Fibroblast of lung (primary cell): ENCODE measurements at regions not wholly inside any gene's neighbourhood (a gene's known extent, or its start where the extent isn't known, plus 50 kb on each side); places are given as distances from the start of the nearest gene placed in this dataset.

ENCODE experiments used
- DNase-seq, 2 donors: peaks; one replicate each; pipeline versions ENCODE4 v3.0.0 to v3.0.0-alpha.2; 2010; ENCODE audit warnings: low read depth in 2 of 2
- H2AFZ ChIP-seq: 2 replicates; pipeline ENCODE4 v1.5.1; 2012; ENCODE audit warnings: low read length, control low read depth, inconsistent platforms
- H3K27ac ChIP-seq: 2 replicates; pipeline ENCODE4 v1.5.1; 2011; ENCODE audit warnings: low read length, control low read depth; ENCODE audit not compliant: insufficient read depth
- H3K27me3 ChIP-seq: 2 replicates; pipeline ENCODE4 v1.5.1; 2011; ENCODE audit warnings: mild to moderate bottlenecking, low read length; ENCODE audit not compliant: control insufficient read depth, insufficient read depth
- H3K36me3 ChIP-seq: 2 replicates; pipeline ENCODE4 v1.5.1; 2011; ENCODE audit warnings: low read length; ENCODE audit not compliant: control insufficient read depth, insufficient read depth
- H3K4me1 ChIP-seq: 2 replicates; pipeline ENCODE4 v1.5.1; 2011; ENCODE audit warnings: low read length; ENCODE audit not compliant: control insufficient read depth, insufficient read depth; ENCODE audit errors: extremely low read depth
- H3K4me2 ChIP-seq: 2 replicates; pipeline ENCODE4 v1.5.1; 2011; ENCODE audit warnings: low read length, control low read depth; ENCODE audit not compliant: insufficient read depth; ENCODE audit errors: extremely low read depth
- H3K4me3 ChIP-seq, 4 experiments: fragments of 200-600 bp in 1 of 4; sonication (generic) in 1 of 4; replicated peaks in 1 of 4; 2 replicates each; pipeline ENCODE4 v1.5.1; 2011 to 2016; ENCODE audit warnings: low read length in 4 of 4, low read depth in 3 of 4, mild to moderate bottlenecking in 3 of 4, control low read depth in 2 of 4, inconsistent platforms in 1 of 4, mixed read lengths in 1 of 4; ENCODE audit not compliant: insufficient read depth in 1 of 4; ENCODE audit errors: control extremely low read depth in 1 of 4
- H3K79me2 ChIP-seq: 2 replicates; pipeline ENCODE4 v1.5.1; 2012; ENCODE audit warnings: mild to moderate bottlenecking, low read length, inconsistent platforms; ENCODE audit not compliant: control insufficient read depth, insufficient read depth
- H3K9ac ChIP-seq: 2 replicates; pipeline ENCODE4 v1.5.1; 2011; ENCODE audit warnings: mild to moderate bottlenecking, low read length, control low read depth; ENCODE audit not compliant: insufficient read depth
- H3K9me3 ChIP-seq: 2 replicates; pipeline ENCODE4 v1.5.1; 2012; ENCODE audit warnings: low read depth, low read length; ENCODE audit not compliant: control insufficient read depth, insufficient read depth
- H4K20me1 ChIP-seq: 2 replicates; pipeline ENCODE4 v1.5.1; 2011; ENCODE audit warnings: low read length; ENCODE audit not compliant: control insufficient read depth, insufficient read depth; ENCODE audit errors: extremely low read depth
- CTCF ChIP-seq, 2 donors: IDR thresholded peaks in 1 of 2; conservative IDR thresholded peaks in 1 of 2; 1 replicate in 1 of 2; 2 replicates in 1 of 2; pipeline ENCODE4 v1.5.1; 2011 to 2012; ENCODE audit warnings: low read length in 2 of 2, control low read depth in 1 of 2, inconsistent platforms in 1 of 2, low read depth in 1 of 2, mild to moderate bottlenecking in 1 of 2
- EZH2 ChIP-seq: IDR thresholded peaks from 2 replicates; pipeline ENCODE4 v1.5.1; 2012; ENCODE audit warnings: low read length, control low read depth, mild to moderate bottlenecking; ENCODE audit errors: missing control alignments

GRCh38 chr9:107742531-107743309 lies 253.2 kb upstream of the KLF4 start:
- no peaks in the 10 kb centered on the region for H3K36me3 ChIP-seq
- no peak for DNase-seq
- no peaks in the 10 kb centered on the region for H3K9me3 ChIP-seq
- no peaks in the 10 kb centered on the region for H3K27me3 ChIP-seq
- no peak overlapping the region for H2AFZ ChIP-seq
- no peak overlapping the region for H3K9ac ChIP-seq
- H3K79me2 ChIP-seq: no peaks in the 10 kb centered on the region
- H3K4me2 ChIP-seq: no peak overlapping the region
- no peak for TF ChIP-seq CTCF (conservative IDR thresholded peaks at IDR 0.05 in 1 of 2, IDR thresholded peaks at IDR 0.05 in 1 of 2; ENCODE audit: low read depth in 1 of 2, low read length in 2 of 2)
- no peak for TF ChIP-seq EZH2
- H3K27ac ChIP-seq: no peak overlapping the region
- H4K20me1 ChIP-seq: no peaks in the 10 kb centered on the region
- H3K4me1 ChIP-seq: peaks cover 23% of the 10 kb centered on the region
- H3K4me3 ChIP-seq: no peak overlapping the region

GRCh38 chr9:107740088-107740980 lies 250.8 kb upstream of the KLF4 start:
- no peaks in the 10 kb centered on the region for H3K27me3 ChIP-seq
- H3K27ac ChIP-seq: peak overlapping the region; percentile 56

More at GRCh38 chr9:107740088-107740980, 250.8 kb upstream of the KLF4 start:
- peak in 1 of 2 donors; percentile 76 for DNase-seq
- TF ChIP-seq EZH2 (no peak), CTCF (conservative IDR thresholded peaks at IDR 0.05 in 1 of 2, IDR thresholded peaks at IDR 0.05 in 1 of 2; ENCODE audit: low read depth in 1 of 2, low read length in 2 of 2) (no peak)
- Histone ChIP-seq H3K9ac (no peak overlapping the region), H3K4me3 (no peak overlapping the region), H3K9me3 (no peaks in the 10 kb centered on the region), H3K4me1 (peaks cover 30% of the 10 kb centered on the region), H2AFZ (no peak overlapping the region), H3K79me2 (no peaks in the 10 kb centered on the region), H3K36me3 (no peaks in the 10 kb centered on the region), H4K20me1 (no peaks in the 10 kb centered on the region), H3K4me2 (no peak overlapping the region)
